ENCODE measurements at regions not wholly inside any gene's neighbourhood (a gene's known extent, or its start where the extent isn't known, plus 50 kb on each side); places are given as distances from the start of the nearest gene placed in this dataset.

- TF ChIP-seq POLR2A (IDR thresholded peaks at IDR 0.05) (no peak), CTCF (IDR thresholded peaks at IDR 0.05) (no peak)
Measured at GRCh38 chr14:73785336-73785833, 66.2 kb upstream of the PTGR2 start.

All from heart left ventricle (tissue), 13 donors.